HepG2 (cell line): ENCODE measurements at regions not wholly inside any gene's neighbourhood (a gene's known extent, or its start where the extent isn't known, plus 50 kb on each side); places are given as distances from the start of the nearest gene placed in this dataset.

Source experiments
- CCDC6 ChIP-seq: sonication (generic); formaldehyde crosslinking; IDR thresholded peaks from 2 replicates; pipeline ENCODE4 v1.8.1; 2022; ENCODE audit warnings: mild to moderate bottlenecking, missing genetic modification reagents, moderate library complexity
- FLYWCH1 ChIP-seq: sonication (generic); formaldehyde crosslinking; IDR thresholded peaks from 2 replicates; pipeline ENCODE4 v1.8.1; 2023; ENCODE audit warnings: mild to moderate bottlenecking, missing genetic modification reagents
- MEIS2 ChIP-seq: sonication (generic); formaldehyde crosslinking; IDR thresholded peaks from 2 replicates; pipeline ENCODE4 v1.9.0; 2021; ENCODE audit warnings: mild to moderate bottlenecking, missing genetic modification reagents
- NFIC ChIP-seq: IDR thresholded peaks from 2 replicates; pipeline ENCODE4 v1.6.1; 2012; ENCODE audit warnings: mild to moderate bottlenecking, low read length, inconsistent platforms
- NONO ChIP-seq, 2 experiments: fragments of 450-650 bp in 1 of 2; sonication (generic) in 1 of 2; formaldehyde crosslinking in 1 of 2; IDR thresholded peaks in 1 of 2; conservative IDR thresholded peaks in 1 of 2; 2 replicates each; pipeline versions ENCODE4 v1.6.1 to v1.8.0; 2017 to 2022; ENCODE audit warnings: mild to moderate bottlenecking in 1 of 2, missing genetic modification reagents in 1 of 2, moderate library complexity in 1 of 2
- RBAK ChIP-seq: sonication (generic); formaldehyde crosslinking; IDR thresholded peaks from 2 replicates; pipeline ENCODE4 v1.5.1; 2020; ENCODE audit warnings: mild to moderate bottlenecking, missing genetic modification reagents
- SRSF1 ChIP-seq: fragments of 200-400 bp; formaldehyde crosslinking; optimal IDR thresholded peaks from 2 replicates; pipeline ENCODE3; 2017; ENCODE audit warnings: mild to moderate bottlenecking, low read depth, low read length, moderate library complexity
- ZNF33A ChIP-seq: sonication (generic); formaldehyde crosslinking; IDR thresholded peaks from 2 replicates; pipeline ENCODE4 v1.5.1; 2020; ENCODE audit warnings: missing genetic modification reagents, mild to moderate bottlenecking, moderate library complexity, borderline replicate concordance
- ZNF589 ChIP-seq: sonication (generic); formaldehyde crosslinking; conservative IDR thresholded peaks from 2 replicates; pipeline ENCODE4 v1.8.0; 2022; ENCODE audit warnings: mild to moderate bottlenecking, moderate library complexity, missing genetic modification reagents
- TF ChIP-seq, protein P1 (sequence below): sonication (generic); formaldehyde crosslinking; IDR thresholded peaks from 2 replicates; pipeline ENCODE4 v1.5.0; 2020; ENCODE audit warnings: missing genetic modification reagents, mild to moderate bottlenecking, borderline replicate concordance
- TF ChIP-seq, protein P2 (sequence below): sonication (generic); formaldehyde crosslinking; IDR thresholded peaks from 2 replicates; pipeline ENCODE4 v1.5.0; 2020; ENCODE audit warnings: mild to moderate bottlenecking, missing genetic modification reagents, moderate library complexity
- TF ChIP-seq, protein P3 (sequence below): sonication (generic); formaldehyde crosslinking; IDR thresholded peaks from 2 replicates; pipeline ENCODE4 v1.9.0; 2021; ENCODE audit warnings: missing genetic modification reagents, mild to moderate bottlenecking, borderline replicate concordance

DNA sequence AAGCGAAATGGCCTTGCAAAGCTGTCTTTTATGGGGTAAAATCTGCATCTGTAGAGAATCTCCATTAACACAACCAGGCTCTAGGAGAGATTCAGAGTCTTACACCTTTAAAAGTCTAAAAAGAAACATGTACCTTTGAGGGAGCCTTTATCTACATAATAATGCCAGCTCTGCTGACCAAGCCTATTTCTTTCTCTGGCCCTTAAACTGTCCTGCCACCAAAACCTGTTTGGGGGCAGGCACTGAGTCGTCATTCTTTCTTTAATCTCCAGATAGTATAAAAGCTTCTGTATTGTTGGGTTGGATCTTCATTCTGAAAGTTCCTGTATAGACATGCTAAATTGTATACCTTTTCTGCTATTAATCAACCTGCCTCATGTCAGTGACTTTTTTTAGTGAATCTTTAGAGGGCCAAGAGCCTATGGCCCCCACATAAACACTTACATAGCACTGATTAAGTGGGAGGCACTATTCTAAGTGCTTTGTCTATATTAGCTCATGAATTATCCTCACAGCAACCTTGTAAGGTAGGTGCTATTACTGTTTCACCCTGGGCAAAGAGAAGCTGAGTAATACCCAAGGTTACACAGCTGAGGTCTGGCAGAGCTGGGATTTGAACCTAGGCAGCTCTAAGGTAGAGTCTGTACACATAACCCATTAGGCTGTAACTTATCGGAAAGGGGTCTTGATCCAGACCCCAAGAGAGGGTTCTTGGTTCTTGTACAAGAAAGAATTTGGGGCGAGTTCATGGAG, 232.3 kb upstream of the DTNBP1 start:
- TF ChIP-seq MEIS2 (no peak), NONO (IDR thresholded peaks at IDR 0.05) (no peak), NONO (CRISPR knock-in tag; conservative IDR thresholded peaks at IDR 0.05) (no peak), RBAK (CRISPR knock-in tag) (no peak), FLYWCH1 (no peak), NFIC (no peak), ZNF33A (CRISPR knock-in tag) (no peak), CCDC6 (CRISPR knock-in tag) (no peak), SRSF1 (no peak), ZNF589 (CRISPR knock-in tag) (no peak)
- TF ChIP-seq, protein P1, sequence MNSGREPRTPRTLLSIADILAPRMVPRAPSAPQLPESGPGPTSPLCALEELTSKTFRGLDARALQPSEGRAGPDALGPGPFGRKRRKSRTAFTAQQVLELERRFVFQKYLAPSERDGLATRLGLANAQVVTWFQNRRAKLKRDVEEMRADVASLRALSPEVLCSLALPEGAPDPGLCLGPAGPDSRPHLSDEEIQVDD (CRISPR knock-in tag): no peak
- TF ChIP-seq, protein P2, sequence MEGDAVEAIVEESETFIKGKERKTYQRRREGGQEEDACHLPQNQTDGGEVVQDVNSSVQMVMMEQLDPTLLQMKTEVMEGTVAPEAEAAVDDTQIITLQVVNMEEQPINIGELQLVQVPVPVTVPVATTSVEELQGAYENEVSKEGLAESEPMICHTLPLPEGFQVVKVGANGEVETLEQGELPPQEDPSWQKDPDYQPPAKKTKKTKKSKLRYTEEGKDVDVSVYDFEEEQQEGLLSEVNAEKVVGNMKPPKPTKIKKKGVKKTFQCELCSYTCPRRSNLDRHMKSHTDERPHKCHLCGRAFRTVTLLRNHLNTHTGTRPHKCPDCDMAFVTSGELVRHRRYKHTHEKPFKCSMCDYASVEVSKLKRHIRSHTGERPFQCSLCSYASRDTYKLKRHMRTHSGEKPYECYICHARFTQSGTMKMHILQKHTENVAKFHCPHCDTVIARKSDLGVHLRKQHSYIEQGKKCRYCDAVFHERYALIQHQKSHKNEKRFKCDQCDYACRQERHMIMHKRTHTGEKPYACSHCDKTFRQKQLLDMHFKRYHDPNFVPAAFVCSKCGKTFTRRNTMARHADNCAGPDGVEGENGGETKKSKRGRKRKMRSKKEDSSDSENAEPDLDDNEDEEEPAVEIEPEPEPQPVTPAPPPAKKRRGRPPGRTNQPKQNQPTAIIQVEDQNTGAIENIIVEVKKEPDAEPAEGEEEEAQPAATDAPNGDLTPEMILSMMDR (CRISPR knock-in tag): no peak
- TF ChIP-seq, protein P3, sequence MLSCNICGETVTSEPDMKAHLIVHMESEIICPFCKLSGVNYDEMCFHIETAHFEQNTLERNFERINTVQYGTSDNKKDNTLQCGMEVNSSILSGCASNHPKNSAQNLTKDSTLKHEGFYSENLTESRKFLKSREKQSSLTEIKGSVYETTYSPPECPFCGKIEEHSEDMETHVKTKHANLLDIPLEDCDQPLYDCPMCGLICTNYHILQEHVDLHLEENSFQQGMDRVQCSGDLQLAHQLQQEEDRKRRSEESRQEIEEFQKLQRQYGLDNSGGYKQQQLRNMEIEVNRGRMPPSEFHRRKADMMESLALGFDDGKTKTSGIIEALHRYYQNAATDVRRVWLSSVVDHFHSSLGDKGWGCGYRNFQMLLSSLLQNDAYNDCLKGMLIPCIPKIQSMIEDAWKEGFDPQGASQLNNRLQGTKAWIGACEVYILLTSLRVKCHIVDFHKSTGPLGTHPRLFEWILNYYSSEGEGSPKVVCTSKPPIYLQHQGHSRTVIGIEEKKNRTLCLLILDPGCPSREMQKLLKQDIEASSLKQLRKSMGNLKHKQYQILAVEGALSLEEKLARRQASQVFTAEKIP: no peak
